D721Med (cell line): ENCODE measurements at regions not wholly inside any gene's neighbourhood (a gene's known extent, or its start where the extent isn't known, plus 50 kb on each side); places are given as distances from the start of the nearest gene placed in this dataset.
A peak's percentile ranks its signal among the peaks of the same experiment; 100 is the strongest.

Source experiments
- DNase-seq: peaks from one replicate; pipeline ENCODE4 v3.0.0; 2011; ENCODE audit warnings: low spot score; ENCODE audit not compliant: insufficient read length
- FAIRE-seq: peaks from 2 replicates; lab custom pipeline; 2011; peaks lifted over from hg19 to GRCh38; lab: Jason Lieb, UNC
- CTCF ChIP-seq: IDR thresholded peaks from 2 replicates; pipeline ENCODE4 v1.5.1; 2012; ENCODE audit warnings: mild to moderate bottlenecking, control low read depth; ENCODE audit not compliant: insufficient read depth; ENCODE audit errors: missing control alignments

- FAIRE-seq (no peak), DNase-seq (no peak)
- no peak for TF ChIP-seq CTCF
These were observed 124.7 kb downstream of the HFE start for GRCh38 chr6:26211963-26212362.

GRCh38 chr6:26213334-26214075 lies 126.3 kb downstream of the HFE start:
- no peak for DNase-seq
- FAIRE-seq = no peak
- TF ChIP-seq CTCF = no peak

GRCh38 chr6:26214803-26215584 lies 127.8 kb downstream of the HFE start:
- FAIRE-seq (no peak), DNase-seq (no peak)
- no peak for TF ChIP-seq CTCF

- DNase-seq = no peak
- TF ChIP-seq CTCF = no peak
- FAIRE-seq = peak; percentile 11
These were observed 128.5 kb downstream of the HFE start for GRCh38 chr6:26215585-26216358.

GRCh38 chr6:26216359-26216885 lies 129.2 kb downstream of the HFE start:
- DNase-seq = peak; percentile 54
- FAIRE-seq = peak; percentile 95
- TF ChIP-seq CTCF = no peak

- no peak for DNase-seq
These were observed 129.9 kb downstream of the HFE start for GRCh38 chr6:26216886-26217713.

More at GRCh38 chr6:26216886-26217713, 129.9 kb downstream of the HFE start:
- FAIRE-seq = no peak
- peak; percentile 18 for TF ChIP-seq CTCF
